Breast epithelium (tissue), 3 donors: ENCODE measurements at regions not wholly inside any gene's neighbourhood (a gene's known extent, or its start where the extent isn't known, plus 50 kb on each side); places are given as distances from the start of the nearest gene placed in this dataset.

ENCODE experiments used
- POLR2A ChIP-seq: fragments of 450-650 bp; IDR thresholded peaks from one replicate; pipeline ENCODE4 v1.6.1; 2016; ENCODE audit warnings: antibody characterized with exemption, mild to moderate bottlenecking, moderate library complexity
- POLR2AphosphoS5 ChIP-seq, 3 donors: sonication (generic); formaldehyde crosslinking; IDR thresholded peaks; one replicate each; pipeline ENCODE4 v1.6.1; 2017; ENCODE audit warnings: antibody characterized with exemption in 3 of 3
- TF ChIP-seq, protein P1 (sequence below), 3 donors: fragments of 450-650 bp; IDR thresholded peaks; one replicate each; pipeline ENCODE4 v1.5.1; 2016 to 2017; ENCODE audit warnings: antibody characterized with exemption in 3 of 3, mild to moderate bottlenecking in 3 of 3, moderate library complexity in 3 of 3

DNA sequence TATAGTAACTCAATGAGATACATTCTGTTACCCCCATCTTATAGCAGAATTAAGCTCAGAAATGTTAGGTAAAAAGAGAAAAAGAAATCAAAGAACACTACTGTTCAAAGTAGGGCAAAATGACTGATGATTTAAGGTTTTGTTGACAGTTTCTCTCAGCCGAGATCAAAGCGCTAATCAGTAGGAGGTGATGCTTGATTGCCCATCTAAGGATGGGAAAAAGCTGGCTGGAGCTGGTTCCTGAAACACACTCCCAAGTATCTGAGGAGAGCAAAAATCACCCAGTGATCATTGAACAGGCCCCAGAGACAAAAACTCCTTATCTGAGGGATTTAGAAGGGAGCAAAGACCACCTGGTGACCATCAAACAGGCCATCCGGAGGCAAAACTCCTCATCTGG, 64.5 kb upstream of the CSF1 start:
- TF ChIP-seq, protein P1, sequence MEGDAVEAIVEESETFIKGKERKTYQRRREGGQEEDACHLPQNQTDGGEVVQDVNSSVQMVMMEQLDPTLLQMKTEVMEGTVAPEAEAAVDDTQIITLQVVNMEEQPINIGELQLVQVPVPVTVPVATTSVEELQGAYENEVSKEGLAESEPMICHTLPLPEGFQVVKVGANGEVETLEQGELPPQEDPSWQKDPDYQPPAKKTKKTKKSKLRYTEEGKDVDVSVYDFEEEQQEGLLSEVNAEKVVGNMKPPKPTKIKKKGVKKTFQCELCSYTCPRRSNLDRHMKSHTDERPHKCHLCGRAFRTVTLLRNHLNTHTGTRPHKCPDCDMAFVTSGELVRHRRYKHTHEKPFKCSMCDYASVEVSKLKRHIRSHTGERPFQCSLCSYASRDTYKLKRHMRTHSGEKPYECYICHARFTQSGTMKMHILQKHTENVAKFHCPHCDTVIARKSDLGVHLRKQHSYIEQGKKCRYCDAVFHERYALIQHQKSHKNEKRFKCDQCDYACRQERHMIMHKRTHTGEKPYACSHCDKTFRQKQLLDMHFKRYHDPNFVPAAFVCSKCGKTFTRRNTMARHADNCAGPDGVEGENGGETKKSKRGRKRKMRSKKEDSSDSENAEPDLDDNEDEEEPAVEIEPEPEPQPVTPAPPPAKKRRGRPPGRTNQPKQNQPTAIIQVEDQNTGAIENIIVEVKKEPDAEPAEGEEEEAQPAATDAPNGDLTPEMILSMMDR (IDR thresholded peaks at IDR 0.05) = no peak
- TF ChIP-seq POLR2A = no peak
- no peak for TF ChIP-seq POLR2AphosphoS5 (IDR thresholded peaks at IDR 0.05)
